Astrocyte (in vitro differentiated cells and primary cell): ENCODE measurements at regions not wholly inside any gene's neighbourhood (a gene's known extent, or its start where the extent isn't known, plus 50 kb on each side); places are given as distances from the start of the nearest gene placed in this dataset.

Source experiments
- DNase-seq: peaks from one replicate; pipeline ENCODE4 v3.0.0-alpha.2; 2010; ENCODE audit warnings: low read depth
- FAIRE-seq: peaks from 2 replicates; lab custom pipeline; 2011; peaks lifted over from hg19 to GRCh38; lab: Jason Lieb, UNC
- H2AFZ ChIP-seq: 2 replicates; pipeline ENCODE4 v1.6.0; 2012; ENCODE audit warnings: low read depth, low read length, inconsistent platforms
- H3K27ac ChIP-seq: 2 replicates; pipeline ENCODE4 v1.5.1; 2011; ENCODE audit warnings: low read depth, low read length, inconsistent platforms
- H3K27me3 ChIP-seq: 2 replicates; pipeline ENCODE4 v1.6.0; 2011; ENCODE audit warnings: low read length, inconsistent platforms; ENCODE audit not compliant: insufficient read depth
- H3K36me3 ChIP-seq: 2 replicates; pipeline ENCODE4 v1.5.1; 2011; ENCODE audit warnings: low read length, inconsistent platforms; ENCODE audit not compliant: insufficient read depth
- H3K4me1 ChIP-seq: 2 replicates; pipeline ENCODE4 v1.5.1; 2011; ENCODE audit warnings: low read length, inconsistent platforms; ENCODE audit not compliant: insufficient read depth
- H3K4me2 ChIP-seq: 2 replicates; pipeline ENCODE4 v1.6.0; 2012; ENCODE audit warnings: low read length, inconsistent platforms
- H3K4me3 ChIP-seq: 2 replicates; pipeline ENCODE4 v1.5.1; 2011; ENCODE audit warnings: low read depth, mild to moderate bottlenecking, low read length, inconsistent platforms; ENCODE audit not compliant: insufficient read depth
- H3K79me2 ChIP-seq: 2 replicates; pipeline ENCODE4 v1.6.0; 2012; ENCODE audit warnings: mild to moderate bottlenecking, low read length, inconsistent platforms; ENCODE audit not compliant: insufficient read depth
- H3K9ac ChIP-seq: 2 replicates; pipeline ENCODE4 v1.6.0; 2012; ENCODE audit warnings: mild to moderate bottlenecking, low read length, inconsistent platforms
- H3K9me3 ChIP-seq: 2 replicates; pipeline ENCODE4 v1.5.1; 2012; ENCODE audit warnings: low read depth, mild to moderate bottlenecking, low read length, inconsistent platforms; ENCODE audit not compliant: insufficient read depth
- H4K20me1 ChIP-seq: 2 replicates; pipeline ENCODE4 v1.6.0; 2012; ENCODE audit warnings: low read length, inconsistent platforms; ENCODE audit not compliant: insufficient read depth
- H3K27ac Mint-ChIP-seq: one replicate; pipeline ENCODE4 v1.8.0; 2021; ENCODE audit warnings: mild to moderate bottlenecking, mixed read lengths; ENCODE audit not compliant: unreplicated experiment
- H3K27me3 Mint-ChIP-seq: one replicate; pipeline ENCODE4 v1.8.0; 2021; ENCODE audit warnings: low read depth, mixed read lengths; ENCODE audit not compliant: unreplicated experiment
- H3K36me3 Mint-ChIP-seq: one replicate; pipeline ENCODE4 v1.8.0; 2021; ENCODE audit warnings: low read depth, mixed read lengths; ENCODE audit not compliant: unreplicated experiment
- H3K4me1 Mint-ChIP-seq: one replicate; pipeline ENCODE4 v1.8.0; 2021; ENCODE audit warnings: low read depth, mixed read lengths; ENCODE audit not compliant: unreplicated experiment
- H3K4me3 Mint-ChIP-seq: one replicate; pipeline ENCODE4 v1.8.0; 2021; ENCODE audit warnings: mild to moderate bottlenecking, moderate library complexity, mixed read lengths; ENCODE audit not compliant: unreplicated experiment
- H3K9me3 Mint-ChIP-seq: one replicate; pipeline ENCODE4 v1.8.0; 2021; ENCODE audit warnings: mild to moderate bottlenecking, mixed read lengths; ENCODE audit not compliant: unreplicated experiment
- CTCF ChIP-seq: IDR thresholded peaks from 2 replicates; pipeline ENCODE4 v1.5.1; 2011; ENCODE audit warnings: low read depth, mild to moderate bottlenecking, inconsistent platforms, low read length, moderate library complexity; ENCODE audit not compliant: insufficient read depth
- EZH2 ChIP-seq: IDR thresholded peaks from 2 replicates; pipeline ENCODE4 v1.6.1; 2012; ENCODE audit warnings: mild to moderate bottlenecking, low read length, inconsistent platforms; ENCODE audit not compliant: insufficient read depth

- H3K9me3 ChIP-seq = no peaks in the 10 kb centered on the region
- Mint-ChIP-seq H3K36me3 (no peaks in the 10 kb centered on the region), H3K9me3 (no peaks in the 10 kb centered on the region), H3K4me3 (no peak overlapping the region), H3K27ac (no peak overlapping the region), H3K4me1 (peaks cover 5% of the 10 kb centered on the region), H3K27me3 (no peaks in the 10 kb centered on the region)
- no peaks in the 10 kb centered on the region for H3K36me3 ChIP-seq
- TF ChIP-seq CTCF (no peak), EZH2 (no peak)
- no peak overlapping the region for H3K9ac ChIP-seq
- no peaks in the 10 kb centered on the region for H4K20me1 ChIP-seq
- H2AFZ ChIP-seq = no peak overlapping the region
- no peaks in the 10 kb centered on the region for H3K4me1 ChIP-seq
- no peak for DNase-seq
- no peak overlapping the region for H3K4me2 ChIP-seq
- H3K27ac ChIP-seq = no peak overlapping the region
- H3K4me3 ChIP-seq = no peak overlapping the region
- FAIRE-seq = no peak
- no peaks in the 10 kb centered on the region for H3K79me2 ChIP-seq
- H3K27me3 ChIP-seq = no peaks in the 10 kb centered on the region
Observed at GRCh38 chr4:149910604-149911350, 95.1 kb upstream of the IQCM start.

- Histone ChIP-seq H4K20me1 (no peaks in the 10 kb centered on the region), H3K27me3 (no peaks in the 10 kb centered on the region), H3K79me2 (no peaks in the 10 kb centered on the region), H3K4me3 (no peak overlapping the region), H3K4me1 (no peaks in the 10 kb centered on the region), H2AFZ (no peak overlapping the region), H3K9me3 (no peaks in the 10 kb centered on the region), H3K27ac (no peak overlapping the region), H3K9ac (no peak overlapping the region), H3K4me2 (no peak overlapping the region), H3K36me3 (no peaks in the 10 kb centered on the region)
- DNase-seq = no peak
- Mint-ChIP-seq H3K4me1 (peaks cover 3% of the 10 kb centered on the region), H3K36me3 (no peaks in the 10 kb centered on the region), H3K4me3 (no peak overlapping the region), H3K27me3 (no peaks in the 10 kb centered on the region), H3K27ac (no peak overlapping the region), H3K9me3 (no peaks in the 10 kb centered on the region)
- FAIRE-seq = no peak
- no peak for TF ChIP-seq CTCF
- TF ChIP-seq EZH2 = no peak
Observed at GRCh38 chr4:149911354-149911753, 95.7 kb upstream of the IQCM start.

GRCh38 chr4:149912000-149912399 is 96.4 kb upstream of the IQCM start:
- no peaks in the 10 kb centered on the region for H3K36me3 Mint-ChIP-seq
- Histone ChIP-seq H3K9ac (no peak overlapping the region), H2AFZ (no peak overlapping the region), H3K36me3 (no peaks in the 10 kb centered on the region), H3K9me3 (no peaks in the 10 kb centered on the region), H4K20me1 (no peaks in the 10 kb centered on the region), H3K4me3 (no peak overlapping the region), H3K4me1 (no peaks in the 10 kb centered on the region), H3K4me2 (no peak overlapping the region), H3K79me2 (no peaks in the 10 kb centered on the region), H3K27ac (no peak overlapping the region), H3K27me3 (no peaks in the 10 kb centered on the region)
- FAIRE-seq = peak; percentile 71
- no peaks in the 10 kb centered on the region for H3K9me3 Mint-ChIP-seq
- peaks cover 3% of the 10 kb centered on the region for H3K4me1 Mint-ChIP-seq
- no peak for DNase-seq
- no peak for TF ChIP-seq CTCF
- TF ChIP-seq EZH2 = no peak
- no peak overlapping the region for H3K4me3 Mint-ChIP-seq
- no peaks in the 10 kb centered on the region for H3K27me3 Mint-ChIP-seq
- H3K27ac Mint-ChIP-seq = no peak overlapping the region
